Astrocyte (in vitro differentiated cells and primary cell): ENCODE measurements at regions not wholly inside any gene's neighbourhood (a gene's known extent, or its start where the extent isn't known, plus 50 kb on each side); places are given as distances from the start of the nearest gene placed in this dataset.
A peak's percentile ranks its signal among the peaks of the same experiment; 100 is the strongest.
"Not testable (repeated sequence)": the region's sequence is repeated elsewhere in the genome, so short reads cannot be mapped to it uniquely, and the experiment has no call there.

Experiments
- DNase-seq: peaks from one replicate; pipeline ENCODE4 v3.0.0-alpha.2; 2010; ENCODE audit warnings: low read depth
- FAIRE-seq: peaks from 2 replicates; lab custom pipeline; 2011; peaks lifted over from hg19 to GRCh38; lab: Jason Lieb, UNC
- H2AFZ ChIP-seq: 2 replicates; pipeline ENCODE4 v1.6.0; 2012; ENCODE audit warnings: low read depth, low read length, inconsistent platforms
- H3K27ac ChIP-seq: 2 replicates; pipeline ENCODE4 v1.5.1; 2011; ENCODE audit warnings: low read depth, low read length, inconsistent platforms
- H3K27me3 ChIP-seq: 2 replicates; pipeline ENCODE4 v1.6.0; 2011; ENCODE audit warnings: low read length, inconsistent platforms; ENCODE audit not compliant: insufficient read depth
- H3K36me3 ChIP-seq: 2 replicates; pipeline ENCODE4 v1.5.1; 2011; ENCODE audit warnings: low read length, inconsistent platforms; ENCODE audit not compliant: insufficient read depth
- H3K4me1 ChIP-seq: 2 replicates; pipeline ENCODE4 v1.5.1; 2011; ENCODE audit warnings: low read length, inconsistent platforms; ENCODE audit not compliant: insufficient read depth
- H3K4me2 ChIP-seq: 2 replicates; pipeline ENCODE4 v1.6.0; 2012; ENCODE audit warnings: low read length, inconsistent platforms
- H3K4me3 ChIP-seq: 2 replicates; pipeline ENCODE4 v1.5.1; 2011; ENCODE audit warnings: low read depth, mild to moderate bottlenecking, low read length, inconsistent platforms; ENCODE audit not compliant: insufficient read depth
- H3K79me2 ChIP-seq: 2 replicates; pipeline ENCODE4 v1.6.0; 2012; ENCODE audit warnings: mild to moderate bottlenecking, low read length, inconsistent platforms; ENCODE audit not compliant: insufficient read depth
- H3K9ac ChIP-seq: 2 replicates; pipeline ENCODE4 v1.6.0; 2012; ENCODE audit warnings: mild to moderate bottlenecking, low read length, inconsistent platforms
- H3K9me3 ChIP-seq: 2 replicates; pipeline ENCODE4 v1.5.1; 2012; ENCODE audit warnings: low read depth, mild to moderate bottlenecking, low read length, inconsistent platforms; ENCODE audit not compliant: insufficient read depth
- H4K20me1 ChIP-seq: 2 replicates; pipeline ENCODE4 v1.6.0; 2012; ENCODE audit warnings: low read length, inconsistent platforms; ENCODE audit not compliant: insufficient read depth
- H3K27ac Mint-ChIP-seq: one replicate; pipeline ENCODE4 v1.8.0; 2021; ENCODE audit warnings: mild to moderate bottlenecking, mixed read lengths; ENCODE audit not compliant: unreplicated experiment
- H3K27me3 Mint-ChIP-seq: one replicate; pipeline ENCODE4 v1.8.0; 2021; ENCODE audit warnings: low read depth, mixed read lengths; ENCODE audit not compliant: unreplicated experiment
- H3K36me3 Mint-ChIP-seq: one replicate; pipeline ENCODE4 v1.8.0; 2021; ENCODE audit warnings: low read depth, mixed read lengths; ENCODE audit not compliant: unreplicated experiment
- H3K4me1 Mint-ChIP-seq: one replicate; pipeline ENCODE4 v1.8.0; 2021; ENCODE audit warnings: low read depth, mixed read lengths; ENCODE audit not compliant: unreplicated experiment
- H3K4me3 Mint-ChIP-seq: one replicate; pipeline ENCODE4 v1.8.0; 2021; ENCODE audit warnings: mild to moderate bottlenecking, moderate library complexity, mixed read lengths; ENCODE audit not compliant: unreplicated experiment
- H3K9me3 Mint-ChIP-seq: one replicate; pipeline ENCODE4 v1.8.0; 2021; ENCODE audit warnings: mild to moderate bottlenecking, mixed read lengths; ENCODE audit not compliant: unreplicated experiment
- EZH2 ChIP-seq: IDR thresholded peaks from 2 replicates; pipeline ENCODE4 v1.6.1; 2012; ENCODE audit warnings: mild to moderate bottlenecking, low read length, inconsistent platforms; ENCODE audit not compliant: insufficient read depth
- TF ChIP-seq, protein P1 (sequence below): IDR thresholded peaks from 2 replicates; pipeline ENCODE4 v1.5.1; 2011; ENCODE audit warnings: low read depth, mild to moderate bottlenecking, inconsistent platforms, low read length, moderate library complexity; ENCODE audit not compliant: insufficient read depth

DNA sequence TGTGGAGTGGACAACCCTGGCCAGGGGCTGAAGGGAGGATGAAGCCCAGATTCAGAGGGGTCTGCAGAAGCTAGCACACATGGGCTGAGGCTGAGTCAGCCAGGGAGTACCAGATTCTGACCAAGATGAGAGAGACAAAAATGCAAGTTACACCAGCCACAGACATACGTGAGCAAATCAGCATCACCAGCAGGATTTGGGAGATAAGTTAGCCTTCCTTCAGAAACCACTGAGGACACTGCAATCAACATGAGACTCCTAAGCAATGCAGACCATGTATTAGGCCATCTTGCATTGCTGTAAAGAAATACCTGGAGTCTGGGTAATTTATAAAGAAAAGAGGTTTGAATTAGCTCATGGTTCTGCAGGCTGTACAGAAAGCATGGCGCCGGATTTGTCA, 57.0 kb upstream of the PAGE5 start:
- Histone ChIP-seq H3K4me1 (no peaks in the 10 kb centered on the region), H3K9me3 (no peaks in the 10 kb centered on the region), H3K36me3 (no peaks in the 10 kb centered on the region), H3K79me2 (no peaks in the 10 kb centered on the region), H3K27ac (no peak overlapping the region), H3K4me3 (no peak overlapping the region), H2AFZ (no peak overlapping the region), H3K27me3 (no peaks in the 10 kb centered on the region), H4K20me1 (no peaks in the 10 kb centered on the region), H3K4me2 (no peak overlapping the region), H3K9ac (no peak overlapping the region)
- Mint-ChIP-seq H3K4me3 (no peak overlapping the region), H3K4me1 (peaks cover 6% of the 10 kb centered on the region), H3K36me3 (no peaks in the 10 kb centered on the region), H3K27ac (no peak overlapping the region), H3K27me3 (no peaks in the 10 kb centered on the region), H3K9me3 (no peaks in the 10 kb centered on the region)
- TF ChIP-seq, protein P1, sequence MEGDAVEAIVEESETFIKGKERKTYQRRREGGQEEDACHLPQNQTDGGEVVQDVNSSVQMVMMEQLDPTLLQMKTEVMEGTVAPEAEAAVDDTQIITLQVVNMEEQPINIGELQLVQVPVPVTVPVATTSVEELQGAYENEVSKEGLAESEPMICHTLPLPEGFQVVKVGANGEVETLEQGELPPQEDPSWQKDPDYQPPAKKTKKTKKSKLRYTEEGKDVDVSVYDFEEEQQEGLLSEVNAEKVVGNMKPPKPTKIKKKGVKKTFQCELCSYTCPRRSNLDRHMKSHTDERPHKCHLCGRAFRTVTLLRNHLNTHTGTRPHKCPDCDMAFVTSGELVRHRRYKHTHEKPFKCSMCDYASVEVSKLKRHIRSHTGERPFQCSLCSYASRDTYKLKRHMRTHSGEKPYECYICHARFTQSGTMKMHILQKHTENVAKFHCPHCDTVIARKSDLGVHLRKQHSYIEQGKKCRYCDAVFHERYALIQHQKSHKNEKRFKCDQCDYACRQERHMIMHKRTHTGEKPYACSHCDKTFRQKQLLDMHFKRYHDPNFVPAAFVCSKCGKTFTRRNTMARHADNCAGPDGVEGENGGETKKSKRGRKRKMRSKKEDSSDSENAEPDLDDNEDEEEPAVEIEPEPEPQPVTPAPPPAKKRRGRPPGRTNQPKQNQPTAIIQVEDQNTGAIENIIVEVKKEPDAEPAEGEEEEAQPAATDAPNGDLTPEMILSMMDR = no peak
- TF ChIP-seq EZH2 = no peak
- no peak for FAIRE-seq
- DNase-seq = no peak

DNA sequence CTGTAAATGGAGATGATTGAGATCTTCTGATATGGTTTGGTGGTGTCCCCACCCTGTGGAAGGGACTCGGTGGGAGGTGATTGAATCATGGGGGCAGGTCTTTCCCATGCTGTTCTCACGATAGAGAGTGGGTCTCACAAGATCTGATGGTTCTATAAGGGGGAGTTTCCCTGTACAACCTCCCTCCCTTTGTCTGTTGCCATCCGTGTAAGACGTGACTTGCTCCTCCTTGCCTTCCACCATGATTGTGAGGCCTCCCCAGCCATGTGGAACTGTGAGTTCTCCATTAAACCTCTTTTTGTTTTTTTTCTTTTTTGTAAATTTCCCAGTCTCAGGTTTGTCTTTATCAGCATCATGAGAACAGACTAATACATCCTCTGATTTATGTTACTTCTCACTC, 55.1 kb upstream of the PAGE5 start:
- H3K4me1 Mint-ChIP-seq, H3K27ac ChIP-seq, H3K36me3 ChIP-seq, H3K9me3 Mint-ChIP-seq, H3K27ac Mint-ChIP-seq, H3K27me3 ChIP-seq, H3K9ac ChIP-seq, H4K20me1 ChIP-seq, H3K36me3 Mint-ChIP-seq, H3K4me3 ChIP-seq, H3K4me1 ChIP-seq, H3K9me3 ChIP-seq, DNase-seq, H3K27me3 Mint-ChIP-seq, H3K4me3 Mint-ChIP-seq, H3K4me2 ChIP-seq, H3K79me2 ChIP-seq, H2AFZ ChIP-seq: not testable (repeated sequence)
- FAIRE-seq = peak; percentile 23

DNA sequence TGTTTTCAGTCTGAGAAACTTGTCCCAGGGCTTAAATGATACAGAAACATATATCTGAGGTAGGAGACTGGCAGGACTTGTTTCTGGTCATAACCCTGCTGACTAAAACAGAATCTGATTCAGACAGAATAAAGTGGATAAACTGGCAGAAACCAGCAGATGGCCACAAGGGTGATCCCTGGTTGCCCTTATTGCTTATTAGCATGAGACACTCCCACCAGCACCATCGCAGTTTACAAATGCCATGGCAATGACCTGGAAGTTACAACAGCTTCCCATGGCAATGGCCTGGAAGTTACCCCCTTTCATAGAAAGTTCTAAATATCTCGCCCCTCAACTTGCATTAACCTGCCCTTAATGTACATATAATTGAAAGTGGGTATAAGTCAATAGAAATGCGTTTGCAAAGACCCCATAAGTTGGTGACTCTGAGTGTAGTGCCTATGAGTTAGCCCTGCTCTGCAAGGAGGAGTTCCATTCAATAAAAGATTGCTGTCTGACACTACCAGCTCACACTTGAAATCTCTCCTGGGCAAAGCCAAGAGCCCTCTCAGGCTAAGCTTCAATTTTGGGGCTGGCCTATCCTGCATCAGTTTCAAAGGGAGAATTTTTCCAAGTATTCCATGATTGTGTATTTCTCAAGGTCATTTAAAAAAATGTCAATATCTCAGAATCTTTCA, 52.9 kb upstream of the PAGE5 start:
- H2AFZ ChIP-seq = no peak overlapping the region
- Mint-ChIP-seq H3K27me3 (no peaks in the 10 kb centered on the region), H3K27ac (no peak overlapping the region), H3K4me3 (no peak overlapping the region), H3K36me3 (no peaks in the 10 kb centered on the region), H3K4me1 (no peaks in the 10 kb centered on the region), H3K9me3 (peaks cover 3% of the 10 kb centered on the region)
- no peak overlapping the region for H3K9ac ChIP-seq
- H3K36me3 ChIP-seq = no peaks in the 10 kb centered on the region
- no peaks in the 10 kb centered on the region for H3K79me2 ChIP-seq
- FAIRE-seq = peak; percentile 75
- H3K27ac ChIP-seq = no peak overlapping the region
- no peaks in the 10 kb centered on the region for H3K9me3 ChIP-seq
- H3K27me3 ChIP-seq = no peaks in the 10 kb centered on the region
- TF ChIP-seq, protein P1 = no peak
- no peak for TF ChIP-seq EZH2
- H3K4me3 ChIP-seq = no peak overlapping the region
- no peak overlapping the region for H3K4me2 ChIP-seq
- no peak for DNase-seq
- no peaks in the 10 kb centered on the region for H4K20me1 ChIP-seq
- no peaks in the 10 kb centered on the region for H3K4me1 ChIP-seq
